ENCODE measurements at regions not wholly inside any gene's neighbourhood (a gene's known extent, or its start where the extent isn't known, plus 50 kb on each side); places are given as distances from the start of the nearest gene placed in this dataset.

GRCh38 chr5:172569861-172570558, 71.1 kb upstream of the NEURL1B start:
- TF ChIP-seq CTCF (IDR thresholded peaks at IDR 0.05) (no peak), POLR2A (IDR thresholded peaks at IDR 0.05) (no peak)

Data from lower leg skin (tissue), 3 donors.